ENCODE measurements at regions not wholly inside any gene's neighbourhood (a gene's known extent, or its start where the extent isn't known, plus 50 kb on each side); places are given as distances from the start of the nearest gene placed in this dataset.

GRCh38 chr6:156508126-156508525 lies 269.1 kb upstream of the ARID1B start:
- H3K27me3 ChIP-seq (ENCODE audit: insufficient read depth, low read depth, low read length), result no peaks in the 10 kb centered on the region
- H3K9me2 ChIP-seq (ENCODE audit: insufficient read depth, low read length), result no peaks in the 10 kb centered on the region
- H3K4me3 ChIP-seq (ENCODE audit: low read length), result no peak overlapping the region
- no peaks in the 10 kb centered on the region for H3F3A ChIP-seq (ENCODE audit: insufficient read depth, low read length, poor library complexity, severe bottlenecking)
- no peaks in the 10 kb centered on the region for H4K20me1 ChIP-seq (ENCODE audit: insufficient read depth)
- H3K4me2 ChIP-seq (ENCODE audit: low read length), result no peak overlapping the region
- no peak overlapping the region for H3K27ac ChIP-seq (ENCODE audit: low read length)
- no peaks in the 10 kb centered on the region for H3K9me3 ChIP-seq (ENCODE audit: low read length)
- H3K79me2 ChIP-seq (replicated peaks; ENCODE audit: insufficient read depth, low read length), result no peaks in the 10 kb centered on the region
- no peak overlapping the region for H2AFZ ChIP-seq (ENCODE audit: low read depth, low read length)
- TF ChIP-seq TAF1 (IDR thresholded peaks at IDR 0.05; ENCODE audit: low read depth), result no peak
- TF ChIP-seq EZH2 (IDR thresholded peaks at IDR 0.05; ENCODE audit: borderline replicate concordance, insufficient read depth, low read length, poor library complexity, severe bottlenecking), result no peak
- no peak for TF ChIP-seq MXI1 (conservative IDR thresholded peaks at IDR 0.05; ENCODE audit: poor library complexity, severe bottlenecking)
- H3K9ac ChIP-seq (ENCODE audit: low read length), result no peak overlapping the region
- no peaks in the 10 kb centered on the region for H3K36me3 ChIP-seq (ENCODE audit: insufficient read depth, low read length)

DNA sequence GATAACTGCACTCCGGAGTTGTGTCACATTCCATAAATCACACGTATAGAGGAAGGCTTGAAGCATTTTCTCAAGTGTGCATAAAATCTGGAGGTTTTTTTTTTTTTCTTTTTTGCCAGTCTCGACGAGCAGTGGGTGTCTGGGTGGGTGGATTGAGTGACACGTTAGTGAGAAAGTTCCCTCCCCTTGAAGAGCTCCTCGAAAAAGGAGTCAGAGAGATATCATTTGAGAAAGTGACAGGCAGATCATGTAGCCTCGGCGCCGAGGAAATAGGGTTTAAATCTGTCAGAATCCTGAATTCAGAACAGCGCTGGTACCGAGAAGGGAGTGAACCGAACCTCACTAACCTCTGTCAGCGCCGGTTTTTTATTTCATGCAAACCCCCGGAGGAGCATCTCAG lies 269.5 kb upstream of the ARID1B start:
- Histone ChIP-seq H3K4me3 (ENCODE audit: low read length) (no peak overlapping the region), H3K4me2 (ENCODE audit: low read length) (no peak overlapping the region), H4K20me1 (ENCODE audit: insufficient read depth) (no peaks in the 10 kb centered on the region), H3K36me3 (ENCODE audit: insufficient read depth, low read length) (no peaks in the 10 kb centered on the region), H3K9me2 (ENCODE audit: insufficient read depth, low read length) (no peaks in the 10 kb centered on the region), H3F3A (ENCODE audit: insufficient read depth, low read length, poor library complexity, severe bottlenecking) (no peaks in the 10 kb centered on the region), H3K79me2 (replicated peaks; ENCODE audit: insufficient read depth, low read length) (no peaks in the 10 kb centered on the region), H3K27ac (ENCODE audit: low read length) (no peak overlapping the region), H2AFZ (ENCODE audit: low read depth, low read length) (no peak overlapping the region), H3K9me3 (ENCODE audit: low read length) (no peaks in the 10 kb centered on the region), H3K27me3 (ENCODE audit: insufficient read depth, low read depth, low read length) (no peaks in the 10 kb centered on the region), H3K9ac (ENCODE audit: low read length) (no peak overlapping the region)
- TF ChIP-seq MXI1 (conservative IDR thresholded peaks at IDR 0.05; ENCODE audit: poor library complexity, severe bottlenecking), result no peak
- TF ChIP-seq EZH2 (IDR thresholded peaks at IDR 0.05; ENCODE audit: borderline replicate concordance, insufficient read depth, low read length, poor library complexity, severe bottlenecking), result no peak

- H2AFZ ChIP-seq (ENCODE audit: low read depth, low read length), result no peak overlapping the region
- H3K9me2 ChIP-seq (ENCODE audit: insufficient read depth, low read length), result no peaks in the 10 kb centered on the region
- no peak overlapping the region for H3K4me3 ChIP-seq (ENCODE audit: low read length)
- no peak overlapping the region for H3K4me2 ChIP-seq (ENCODE audit: low read length)
- no peaks in the 10 kb centered on the region for H3F3A ChIP-seq (ENCODE audit: insufficient read depth, low read length, poor library complexity, severe bottlenecking)
- H3K36me3 ChIP-seq (ENCODE audit: insufficient read depth, low read length), result no peaks in the 10 kb centered on the region
- no peak for TF ChIP-seq CTCF (IDR thresholded peaks at IDR 0.05; ENCODE audit: poor library complexity, severe bottlenecking)
- no peak for TF ChIP-seq MXI1 (conservative IDR thresholded peaks at IDR 0.05; ENCODE audit: poor library complexity, severe bottlenecking)
- TF ChIP-seq EZH2 (IDR thresholded peaks at IDR 0.05; ENCODE audit: borderline replicate concordance, insufficient read depth, low read length, poor library complexity, severe bottlenecking), result no peak
- H4K20me1 ChIP-seq (ENCODE audit: insufficient read depth), result no peaks in the 10 kb centered on the region
- H3K79me2 ChIP-seq (replicated peaks; ENCODE audit: insufficient read depth, low read length), result no peaks in the 10 kb centered on the region
- H3K27ac ChIP-seq (ENCODE audit: low read length), result no peak overlapping the region
- H3K9ac ChIP-seq (ENCODE audit: low read length), result no peak overlapping the region
- H3K9me3 ChIP-seq (ENCODE audit: low read length), result no peaks in the 10 kb centered on the region
- H3K27me3 ChIP-seq (ENCODE audit: insufficient read depth, low read depth, low read length), result no peaks in the 10 kb centered on the region
Observed at GRCh38 chr6:156507106-156507505, 270.1 kb upstream of the ARID1B start.

DNA sequence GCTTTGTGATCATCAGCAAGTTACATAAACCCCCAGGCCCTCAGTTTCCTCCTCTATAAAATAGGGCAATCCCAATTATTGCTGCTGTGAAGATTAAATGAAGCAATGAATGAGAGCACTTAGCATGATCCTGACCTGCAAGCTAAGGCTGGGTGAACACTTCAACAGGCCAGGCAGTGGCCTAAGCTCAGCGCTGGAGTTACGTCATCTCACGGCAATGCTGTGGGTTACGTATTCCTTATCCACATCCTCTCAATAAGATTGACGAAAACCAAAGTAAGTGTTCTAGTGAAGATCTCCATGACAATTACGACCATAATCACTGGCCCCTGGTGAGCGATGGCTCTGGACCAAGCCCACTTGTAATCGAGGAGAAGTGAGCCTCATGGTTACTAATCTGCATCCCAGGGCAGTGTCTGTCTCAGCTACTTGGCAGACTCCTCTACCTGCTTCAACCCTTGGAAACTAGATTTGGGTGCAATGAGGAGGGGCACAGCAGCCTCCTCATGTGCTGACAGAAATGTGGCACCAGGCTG lies 274.1 kb upstream of the ARID1B start:
- no peaks in the 10 kb centered on the region for H3K36me3 ChIP-seq (ENCODE audit: insufficient read depth, low read length)
- no peaks in the 10 kb centered on the region for H3K79me2 ChIP-seq (replicated peaks; ENCODE audit: insufficient read depth, low read length)
- H3K27me3 ChIP-seq (ENCODE audit: insufficient read depth, low read depth, low read length), result no peaks in the 10 kb centered on the region
- H3K4me2 ChIP-seq (ENCODE audit: low read length), result no peak overlapping the region
- H3K9me2 ChIP-seq (ENCODE audit: insufficient read depth, low read length), result no peaks in the 10 kb centered on the region
- H3K9me3 ChIP-seq (ENCODE audit: low read length), result no peaks in the 10 kb centered on the region
- TF ChIP-seq RAD21 (conservative IDR thresholded peaks at IDR 0.05) (no peak), REST (IDR thresholded peaks at IDR 0.05; ENCODE audit: borderline replicate concordance) (no peak), EP300 (conservative IDR thresholded peaks at IDR 0.05; ENCODE audit: poor library complexity, severe bottlenecking) (no peak), TAF1 (IDR thresholded peaks at IDR 0.05; ENCODE audit: low read depth) (no peak)
- no peak overlapping the region for H3K4me3 ChIP-seq (ENCODE audit: low read length)
- no peak overlapping the region for H2AFZ ChIP-seq (ENCODE audit: low read depth, low read length)
- H3K9ac ChIP-seq (ENCODE audit: low read length), result no peak overlapping the region
- H3F3A ChIP-seq (ENCODE audit: insufficient read depth, low read length, poor library complexity, severe bottlenecking), result no peaks in the 10 kb centered on the region
- H3K27ac ChIP-seq (ENCODE audit: low read length), result no peak overlapping the region
- no peaks in the 10 kb centered on the region for H4K20me1 ChIP-seq (ENCODE audit: insufficient read depth)

Data from neural cell (in vitro differentiated cells).